ENCODE measurements at regions not wholly inside any gene's neighbourhood (a gene's known extent, or its start where the extent isn't known, plus 50 kb on each side); places are given as distances from the start of the nearest gene placed in this dataset.

- no peak for TF ChIP-seq CTCF (IDR thresholded peaks at IDR 0.05; ENCODE audit: insufficient read depth, low read depth, low read length)
- H3K4me3 ChIP-seq (ENCODE audit: low read depth, low read length), result no peak overlapping the region
- DNase-seq (ENCODE audit: low read depth), result no peak
Measured at GRCh38 chr10:60649485-60650377, 128.5 kb upstream of the CDK1 start.

- no peak for TF ChIP-seq CTCF (IDR thresholded peaks at IDR 0.05; ENCODE audit: insufficient read depth, low read depth, low read length)
Measured at GRCh38 chr10:60648761-60649160, 129.5 kb upstream of the CDK1 start.

GRCh38 chr10:60646966-60647796 is 131.1 kb upstream of the CDK1 start:
- TF ChIP-seq CTCF (IDR thresholded peaks at IDR 0.05; ENCODE audit: insufficient read depth, low read depth, low read length), result peak; percentile 69
- DNase-seq (ENCODE audit: low read depth), result peak; percentile 64
- no peak overlapping the region for H3K4me3 ChIP-seq (ENCODE audit: low read depth, low read length)

More at GRCh38 chr10:60648761-60649160, 129.5 kb upstream of the CDK1 start:
- DNase-seq (ENCODE audit: low read depth), result no peak
- H3K4me3 ChIP-seq (ENCODE audit: low read depth, low read length), result no peak overlapping the region

- no peak overlapping the region for H3K4me3 ChIP-seq (ENCODE audit: low read depth, low read length)
- DNase-seq (ENCODE audit: low read depth), result no peak
- no peak for TF ChIP-seq CTCF (IDR thresholded peaks at IDR 0.05; ENCODE audit: insufficient read depth, low read depth, low read length)
Measured at GRCh38 chr10:60645980-60646379, 132.3 kb upstream of the CDK1 start.

GRCh38 chr10:60644436-60645130 is 133.7 kb upstream of the CDK1 start:
- no peak overlapping the region for H3K4me3 ChIP-seq (ENCODE audit: low read depth, low read length)
- no peak for DNase-seq (ENCODE audit: low read depth)
- TF ChIP-seq CTCF (IDR thresholded peaks at IDR 0.05; ENCODE audit: insufficient read depth, low read depth, low read length), result no peak

- H3K4me3 ChIP-seq (ENCODE audit: low read depth, low read length), result no peak overlapping the region
- no peak for TF ChIP-seq CTCF (IDR thresholded peaks at IDR 0.05; ENCODE audit: insufficient read depth, low read depth, low read length)
- no peak for DNase-seq (ENCODE audit: low read depth)
Measured at GRCh38 chr10:60643874-60644273, 134.4 kb upstream of the CDK1 start.
